ENCODE measurements at regions not wholly inside any gene's neighbourhood (a gene's known extent, or its start where the extent isn't known, plus 50 kb on each side); places are given as distances from the start of the nearest gene placed in this dataset.

DNA sequence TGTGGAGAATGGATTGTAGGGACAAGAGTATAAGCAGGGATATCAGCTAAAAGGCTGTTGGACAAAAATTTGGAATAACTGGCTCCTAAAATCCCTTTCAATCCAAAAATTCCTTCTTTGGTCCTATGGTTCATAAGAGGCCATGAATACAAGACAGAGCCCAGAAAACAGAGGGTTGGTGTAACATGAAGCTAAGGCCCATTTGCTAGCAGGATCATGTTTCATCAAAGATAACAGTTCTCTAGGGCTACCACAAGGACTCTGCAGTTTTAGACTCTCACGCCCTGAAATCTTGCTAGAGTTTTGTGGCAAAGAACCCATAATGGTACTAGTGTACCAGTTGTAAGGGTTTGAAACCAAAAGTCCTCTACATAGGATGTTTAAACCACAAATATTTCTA lies 327.8 kb upstream of the TBX18 start:
- intact Hi-C loops (cut with micrococcal nuclease) = no loop called here
- no peak for ATAC-seq (ENCODE audit: low read depth)
- no peak for TF ChIP-seq CTCF (IDR thresholded peaks at IDR 0.05)
- H3K9me3 Mint-ChIP-seq = peaks cover 7% of the 10 kb centered on the region
- H3K36me3 Mint-ChIP-seq (ENCODE audit: low read depth) = no peaks in the 10 kb centered on the region
- no peaks in the 10 kb centered on the region for H3K4me1 Mint-ChIP-seq
- no peak overlapping the region for H3K27ac Mint-ChIP-seq
- ChIA-PET POLR2A (no interaction called here), CTCF (no interaction called here)
- no peak overlapping the region for H3K4me3 Mint-ChIP-seq
- no peaks in the 10 kb centered on the region for H3K27me3 Mint-ChIP-seq
- DNase-seq = no peak

- no peak overlapping the region for H3K4me3 Mint-ChIP-seq
- DNase-seq (no peak), ATAC-seq (ENCODE audit: low read depth) (no peak)
- POLR2A ChIA-PET = no interaction called here
- H3K9me3 Mint-ChIP-seq = no peaks in the 10 kb centered on the region
- no peak for TF ChIP-seq CTCF (IDR thresholded peaks at IDR 0.05)
- no peak overlapping the region for H3K27ac Mint-ChIP-seq
- no peaks in the 10 kb centered on the region for H3K4me1 Mint-ChIP-seq
- CTCF ChIA-PET = no interaction called here
- intact Hi-C loops (cut with micrococcal nuclease) = no loop called here
- no peaks in the 10 kb centered on the region for H3K36me3 Mint-ChIP-seq (ENCODE audit: low read depth)
- H3K27me3 Mint-ChIP-seq = no peaks in the 10 kb centered on the region
These were observed 324.9 kb upstream of the TBX18 start for GRCh38 chr6:85089255-85089654.

DNA sequence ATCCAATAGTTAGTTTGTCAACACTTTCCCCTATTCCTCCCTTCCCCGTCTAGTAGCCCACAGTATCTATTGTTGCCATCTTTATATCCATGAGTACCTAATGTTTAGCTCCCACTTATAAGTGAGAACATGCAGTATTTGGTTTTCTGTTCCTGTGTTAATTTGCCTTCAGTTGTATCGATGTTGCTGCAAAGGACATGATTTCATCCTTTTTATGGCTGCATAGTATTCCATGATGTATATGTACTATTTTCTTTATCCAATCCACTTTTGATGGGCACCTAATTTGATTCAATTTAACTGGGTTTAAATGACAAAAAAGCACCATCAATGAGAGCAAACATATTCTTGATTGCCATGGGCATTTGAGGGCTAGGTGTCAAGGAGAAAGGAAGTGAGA lies 321.5 kb upstream of the TBX18 start:
- CTCF ChIA-PET = no interaction called here
- no peak overlapping the region for H3K27ac Mint-ChIP-seq
- no peaks in the 10 kb centered on the region for H3K27me3 Mint-ChIP-seq
- H3K4me1 Mint-ChIP-seq = no peaks in the 10 kb centered on the region
- H3K9me3 Mint-ChIP-seq = no peaks in the 10 kb centered on the region
- no peak overlapping the region for H3K4me3 Mint-ChIP-seq
- ATAC-seq (ENCODE audit: low read depth) (no peak), DNase-seq (no peak)
- H3K36me3 Mint-ChIP-seq (ENCODE audit: low read depth) = no peaks in the 10 kb centered on the region
- intact Hi-C loops (cut with micrococcal nuclease) = no loop called here
- no peak for TF ChIP-seq CTCF (IDR thresholded peaks at IDR 0.05)
- POLR2A ChIA-PET = no interaction called here

- Mint-ChIP-seq H3K9me3 (peaks cover 3% of the 10 kb centered on the region), H3K27me3 (no peaks in the 10 kb centered on the region), H3K4me1 (no peaks in the 10 kb centered on the region), H3K4me3 (no peak overlapping the region), H3K36me3 (ENCODE audit: low read depth) (no peaks in the 10 kb centered on the region), H3K27ac (no peak overlapping the region)
- CTCF ChIA-PET = no interaction called here
- POLR2A ChIA-PET = no interaction called here
- ATAC-seq (ENCODE audit: low read depth) = no peak
- no peak for DNase-seq
- TF ChIP-seq CTCF (IDR thresholded peaks at IDR 0.05) = no peak
- intact Hi-C loops (cut with micrococcal nuclease) = no loop called here
These were observed 316.7 kb upstream of the TBX18 start for GRCh38 chr6:85081102-85081501.

DNA sequence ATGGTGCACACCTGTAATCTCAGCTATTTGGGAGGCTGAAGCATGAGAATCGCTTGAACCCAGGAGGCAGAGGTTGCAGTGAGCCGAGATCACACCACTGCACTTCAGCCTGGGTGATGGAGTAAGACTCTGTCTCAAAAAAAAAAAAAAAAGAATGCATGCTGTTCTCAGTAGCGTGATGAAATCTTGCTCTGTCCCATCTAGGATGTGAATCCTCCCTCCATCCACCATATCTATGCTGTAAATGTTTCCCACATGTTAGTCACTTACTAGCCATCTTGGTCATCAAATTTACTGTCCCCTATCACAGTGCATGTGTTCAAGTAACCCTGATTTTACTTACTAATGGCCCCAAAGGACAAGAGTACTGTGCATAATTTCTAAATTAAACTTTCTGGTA lies 315.4 kb upstream of the TBX18 start:
- no peaks in the 10 kb centered on the region for H3K36me3 Mint-ChIP-seq (ENCODE audit: low read depth)
- intact Hi-C loops (cut with micrococcal nuclease) = no loop called here
- no peak overlapping the region for H3K4me3 Mint-ChIP-seq
- H3K27me3 Mint-ChIP-seq = no peaks in the 10 kb centered on the region
- no peak for ATAC-seq (ENCODE audit: low read depth)
- H3K27ac Mint-ChIP-seq = no peak overlapping the region
- POLR2A ChIA-PET = no interaction called here
- CTCF ChIA-PET = no interaction called here
- no peaks in the 10 kb centered on the region for H3K4me1 Mint-ChIP-seq
- H3K9me3 Mint-ChIP-seq = peaks cover 3% of the 10 kb centered on the region
- DNase-seq = no peak
- TF ChIP-seq CTCF (IDR thresholded peaks at IDR 0.05) = no peak

Measured in activated B cell treated with CpG ODN at 0.5 μM for 24 hours (primary cell).